ENCODE measurements at regions not wholly inside any gene's neighbourhood (a gene's known extent, or its start where the extent isn't known, plus 50 kb on each side); places are given as distances from the start of the nearest gene placed in this dataset.

DNA sequence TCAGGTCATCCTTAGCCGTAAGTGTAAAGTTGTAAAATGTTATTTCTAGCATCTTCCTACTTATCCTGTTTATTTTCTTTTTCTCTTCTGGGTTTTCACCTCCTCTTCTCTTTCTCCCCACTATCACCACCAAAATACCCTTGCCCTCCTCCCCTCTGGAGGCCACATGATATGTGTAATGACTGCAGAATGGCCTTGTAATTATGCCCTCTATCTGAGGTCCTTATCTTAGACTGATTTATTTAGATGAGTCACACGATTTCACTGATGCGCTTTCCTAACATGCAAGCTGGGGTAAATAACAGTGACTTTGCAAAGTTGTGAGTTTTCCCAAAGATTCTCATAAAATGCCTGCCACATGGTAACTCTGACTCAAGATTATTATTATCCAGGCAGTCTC is 231.8 kb upstream of the GPRIN3 start:
- TF ChIP-seq POLR2AphosphoS5 (IDR thresholded peaks at IDR 0.05; ENCODE audit: insufficient read depth in 1 of 2, low read depth in 1 of 2) (peak in 1 of 2 donors; percentile 18), POLR2A (IDR thresholded peaks at IDR 0.05) (no peak)
- TF ChIP-seq, protein P1, sequence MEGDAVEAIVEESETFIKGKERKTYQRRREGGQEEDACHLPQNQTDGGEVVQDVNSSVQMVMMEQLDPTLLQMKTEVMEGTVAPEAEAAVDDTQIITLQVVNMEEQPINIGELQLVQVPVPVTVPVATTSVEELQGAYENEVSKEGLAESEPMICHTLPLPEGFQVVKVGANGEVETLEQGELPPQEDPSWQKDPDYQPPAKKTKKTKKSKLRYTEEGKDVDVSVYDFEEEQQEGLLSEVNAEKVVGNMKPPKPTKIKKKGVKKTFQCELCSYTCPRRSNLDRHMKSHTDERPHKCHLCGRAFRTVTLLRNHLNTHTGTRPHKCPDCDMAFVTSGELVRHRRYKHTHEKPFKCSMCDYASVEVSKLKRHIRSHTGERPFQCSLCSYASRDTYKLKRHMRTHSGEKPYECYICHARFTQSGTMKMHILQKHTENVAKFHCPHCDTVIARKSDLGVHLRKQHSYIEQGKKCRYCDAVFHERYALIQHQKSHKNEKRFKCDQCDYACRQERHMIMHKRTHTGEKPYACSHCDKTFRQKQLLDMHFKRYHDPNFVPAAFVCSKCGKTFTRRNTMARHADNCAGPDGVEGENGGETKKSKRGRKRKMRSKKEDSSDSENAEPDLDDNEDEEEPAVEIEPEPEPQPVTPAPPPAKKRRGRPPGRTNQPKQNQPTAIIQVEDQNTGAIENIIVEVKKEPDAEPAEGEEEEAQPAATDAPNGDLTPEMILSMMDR (IDR thresholded peaks at IDR 0.05) = no peak

Measured in vagina (tissue), 2 donors.